PC-3 (cell line): ENCODE measurements at regions not wholly inside any gene's neighbourhood (a gene's known extent, or its start where the extent isn't known, plus 50 kb on each side); places are given as distances from the start of the nearest gene placed in this dataset.

Experiments used
- ATAC-seq: fragments of 200-7000 bp; cut with Tn5 transposase; 2 replicates; pipeline ENCODE4 v1.9.1; 2020; ENCODE audit warnings: mild to moderate bottlenecking, moderate library complexity
- BruUV-seq: library from RNA; stranded (reverse); fragments of 400-500 nt; replicated peaks from 2 replicates; lab custom pipeline; 2021; lab: Mats Ljungman, UMichigan
- CTCF ChIA-PET: fragments of 300-600 bp; sonication (Branson Sonifier 250); formaldehyde crosslinking; loops from one replicate; lab custom pipeline; 2022; ENCODE audit warnings: antibody characterized with exemption; lab: Charles Lee
- POLR2A ChIA-PET: fragments of 300-600 bp; sonication (Branson Sonifier 250); formaldehyde crosslinking; loops from one replicate; lab custom pipeline; 2022; ENCODE audit warnings: antibody characterized with exemption; ENCODE audit not compliant: unreplicated experiment; lab: Charles Lee
- DNase-seq: peaks from one replicate; pipeline ENCODE4 v3.0.0-alpha.2; 2015
- H2AFZ ChIP-seq: fragments of 300-600 bp; sonication (generic); 2 replicates; pipeline ENCODE4 v1.6.0; 2016; ENCODE audit warnings: antibody characterized with exemption, low read length
- H3F3A ChIP-seq: fragments of 300-600 bp; sonication (generic); one replicate; pipeline ENCODE4 v1.6.0; 2017; ENCODE audit warnings: antibody characterized with exemption, low read length, control low read depth, mild to moderate bottlenecking; ENCODE audit not compliant: unreplicated experiment
- H3K27ac ChIP-seq: fragments of 300-600 bp; sonication (generic); 2 replicates; pipeline ENCODE4 v1.5.1; 2016; ENCODE audit warnings: mild to moderate bottlenecking, low read length
- H3K27me3 ChIP-seq: fragments of 300-600 bp; sonication (generic); 2 replicates; pipeline ENCODE4 v1.6.1; 2016; ENCODE audit warnings: low read length, mixed read lengths
- H3K36me3 ChIP-seq: fragments of 300-600 bp; sonication (generic); 2 replicates; pipeline ENCODE4 v1.6.1; 2016; ENCODE audit warnings: low read depth, mixed run types, low read length, mixed read lengths
- H3K4me1 ChIP-seq: fragments of 300-600 bp; sonication (generic); 2 replicates; pipeline ENCODE4 v1.5.1; 2016; ENCODE audit warnings: low read length; ENCODE audit not compliant: insufficient read depth
- H3K4me2 ChIP-seq: fragments of 300-600 bp; sonication (generic); 2 replicates; pipeline ENCODE4 v1.6.0; 2016; ENCODE audit warnings: low read length
- H3K4me3 ChIP-seq: fragments of 300-600 bp; sonication (generic); 2 replicates; pipeline ENCODE4 v1.5.1; 2016; ENCODE audit warnings: mild to moderate bottlenecking, low read length, mixed read lengths
- H3K79me2 ChIP-seq: fragments of 300-600 bp; sonication (generic); 2 replicates; pipeline ENCODE4 v1.6.1; 2017; ENCODE audit warnings: low read length, mixed read lengths
- H3K9ac ChIP-seq: fragments of 300-600 bp; sonication (generic); 2 replicates; pipeline ENCODE4 v1.6.0; 2016; ENCODE audit warnings: mild to moderate bottlenecking, low read length
- H3K9me2 ChIP-seq: fragments of 300-600 bp; sonication (generic); replicated peaks from 2 replicates; pipeline ENCODE4 v1.6.1; 2016; ENCODE audit warnings: mixed run types, low read length, mixed read lengths
- H3K9me3 ChIP-seq: fragments of 300-600 bp; sonication (generic); 2 replicates; pipeline ENCODE4 v1.6.1; 2016; ENCODE audit warnings: low read length, mixed read lengths
- H4K20me1 ChIP-seq: fragments of 300-600 bp; sonication (generic); 2 replicates; pipeline ENCODE4 v1.6.1; 2016; ENCODE audit warnings: low read length, mixed read lengths
- EZH2 ChIP-seq: fragments of 300-600 bp; sonication (generic); IDR thresholded peaks from one replicate; pipeline ENCODE4 v1.6.1; 2017; ENCODE audit warnings: antibody characterized with exemption, mild to moderate bottlenecking, low read length; ENCODE audit not compliant: unreplicated experiment
- EZH2phosphoT487 ChIP-seq: fragments of 300-600 bp; sonication (generic); IDR thresholded peaks from 2 replicates; pipeline ENCODE4 v1.6.1; 2018; ENCODE audit warnings: mild to moderate bottlenecking, antibody characterized with exemption, low read length, borderline replicate concordance
- intact Hi-C: fragments of 100-400 bp; cut with micrococcal nuclease; formaldehyde crosslinking; loops from 2 replicates; pipeline ENCODE4 v1.9.0; 2023
- TF ChIP-seq, protein P1 (sequence below): fragments of 300-600 bp; sonication (generic); conservative IDR thresholded peaks from 2 replicates; pipeline ENCODE4 v1.5.1; 2017; ENCODE audit warnings: antibody characterized with exemption, low read depth, mild to moderate bottlenecking, low read length

DNA sequence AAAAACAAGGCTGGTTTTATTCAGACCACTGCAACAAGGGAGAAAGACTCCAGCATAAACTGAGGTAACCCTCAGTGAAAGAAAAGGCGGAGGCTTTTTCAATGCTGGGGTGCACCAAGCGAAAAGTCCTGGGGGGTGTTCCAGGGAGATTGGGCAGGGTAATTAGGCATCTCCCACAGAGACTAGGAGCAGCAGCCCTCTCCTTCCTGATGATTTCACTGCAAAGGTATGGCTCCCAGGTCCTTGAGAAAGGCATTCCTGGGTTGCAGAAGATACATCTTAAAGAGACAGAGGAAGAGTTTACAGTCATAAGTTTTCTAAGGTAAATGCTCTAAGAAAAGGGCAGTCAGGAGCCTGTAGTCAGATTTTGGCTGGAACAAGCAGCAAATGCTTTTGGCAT, 412.0 kb downstream of the FOXO1 start:
- H3K9me2 ChIP-seq = no peaks in the 10 kb centered on the region
- H3K9me3 ChIP-seq = no peaks in the 10 kb centered on the region
- no peaks in the 10 kb centered on the region for H3K79me2 ChIP-seq
- H3F3A ChIP-seq = no peaks in the 10 kb centered on the region
- ChIA-PET POLR2A (no interaction called here), CTCF (no interaction called here)
- no peak overlapping the region for H3K4me2 ChIP-seq
- DNase-seq = no peak
- no peaks in the 10 kb centered on the region for H3K36me3 ChIP-seq
- no peak overlapping the region for H3K27ac ChIP-seq
- ATAC-seq = no peak
- H3K27me3 ChIP-seq = no peaks in the 10 kb centered on the region
- no peaks in the 10 kb centered on the region for H3K4me1 ChIP-seq
- TF ChIP-seq, protein P1, sequence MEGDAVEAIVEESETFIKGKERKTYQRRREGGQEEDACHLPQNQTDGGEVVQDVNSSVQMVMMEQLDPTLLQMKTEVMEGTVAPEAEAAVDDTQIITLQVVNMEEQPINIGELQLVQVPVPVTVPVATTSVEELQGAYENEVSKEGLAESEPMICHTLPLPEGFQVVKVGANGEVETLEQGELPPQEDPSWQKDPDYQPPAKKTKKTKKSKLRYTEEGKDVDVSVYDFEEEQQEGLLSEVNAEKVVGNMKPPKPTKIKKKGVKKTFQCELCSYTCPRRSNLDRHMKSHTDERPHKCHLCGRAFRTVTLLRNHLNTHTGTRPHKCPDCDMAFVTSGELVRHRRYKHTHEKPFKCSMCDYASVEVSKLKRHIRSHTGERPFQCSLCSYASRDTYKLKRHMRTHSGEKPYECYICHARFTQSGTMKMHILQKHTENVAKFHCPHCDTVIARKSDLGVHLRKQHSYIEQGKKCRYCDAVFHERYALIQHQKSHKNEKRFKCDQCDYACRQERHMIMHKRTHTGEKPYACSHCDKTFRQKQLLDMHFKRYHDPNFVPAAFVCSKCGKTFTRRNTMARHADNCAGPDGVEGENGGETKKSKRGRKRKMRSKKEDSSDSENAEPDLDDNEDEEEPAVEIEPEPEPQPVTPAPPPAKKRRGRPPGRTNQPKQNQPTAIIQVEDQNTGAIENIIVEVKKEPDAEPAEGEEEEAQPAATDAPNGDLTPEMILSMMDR = no peak
- TF ChIP-seq EZH2phosphoT487 = no peak
- TF ChIP-seq EZH2 = no peak
- no peak overlapping the region for H3K9ac ChIP-seq
- intact Hi-C loops = no loop called here
- BruUV-seq = no TSS peak
- no peaks in the 10 kb centered on the region for H4K20me1 ChIP-seq
- no peak overlapping the region for H2AFZ ChIP-seq
- H3K4me3 ChIP-seq = no peak overlapping the region

DNA sequence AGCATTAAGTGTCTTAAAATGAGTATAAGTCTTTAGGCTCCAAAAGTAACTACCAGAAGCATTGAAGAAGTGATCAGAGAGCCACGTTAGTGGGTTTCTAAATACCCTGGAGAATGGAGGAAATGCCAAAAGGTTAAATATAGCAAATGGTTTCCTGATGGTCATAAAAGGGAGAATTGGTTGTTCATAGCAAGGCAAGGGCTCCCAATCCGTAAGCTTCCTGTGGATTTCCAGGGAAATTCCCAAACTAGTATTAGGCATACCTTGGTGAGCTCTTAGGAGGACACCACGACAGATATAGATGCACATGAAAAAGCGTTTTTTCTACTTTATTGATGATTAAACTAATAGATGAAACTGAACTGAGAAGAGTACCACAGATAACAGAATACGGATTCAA, 410.9 kb downstream of the FOXO1 start:
- Histone ChIP-seq H4K20me1 (no peaks in the 10 kb centered on the region), H3K4me1 (no peaks in the 10 kb centered on the region), H3K27me3 (no peaks in the 10 kb centered on the region), H3K4me2 (no peak overlapping the region), H3K9ac (no peak overlapping the region), H3K27ac (no peak overlapping the region), H3K9me2 (no peaks in the 10 kb centered on the region), H3K4me3 (no peak overlapping the region), H3K79me2 (no peaks in the 10 kb centered on the region), H3K36me3 (no peaks in the 10 kb centered on the region), H3K9me3 (no peaks in the 10 kb centered on the region), H3F3A (no peaks in the 10 kb centered on the region), H2AFZ (no peak overlapping the region)
- ChIA-PET POLR2A (no interaction called here), CTCF (no interaction called here)
- DNase-seq = no peak
- no peak for ATAC-seq
- BruUV-seq = no TSS peak
- intact Hi-C loops = no loop called here
- no peak for TF ChIP-seq EZH2phosphoT487
- TF ChIP-seq EZH2 = no peak
- TF ChIP-seq, protein P1 = no peak

DNA sequence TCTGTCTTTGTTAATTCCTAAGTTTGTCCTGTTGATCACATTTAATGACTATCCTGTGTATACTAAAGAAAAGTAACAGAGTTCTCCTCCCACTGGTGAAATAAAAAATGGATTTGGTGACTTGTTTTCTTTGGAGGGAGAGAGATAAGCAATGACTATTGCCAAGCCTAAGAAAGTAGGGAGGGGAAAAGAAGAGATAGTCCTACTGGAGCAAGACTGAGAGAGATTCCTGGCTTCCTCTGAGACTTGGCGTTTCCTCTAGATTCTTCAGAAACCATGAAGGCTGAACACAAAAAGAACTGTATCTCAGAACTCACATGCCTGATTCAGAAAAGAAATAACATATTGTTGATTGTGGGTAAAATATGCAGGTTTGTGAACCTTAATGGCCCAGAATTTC, 406.5 kb downstream of the FOXO1 start:
- Histone ChIP-seq H4K20me1 (no peaks in the 10 kb centered on the region), H3K36me3 (no peaks in the 10 kb centered on the region), H3K9me2 (no peaks in the 10 kb centered on the region), H3K27me3 (no peaks in the 10 kb centered on the region), H3K4me2 (no peak overlapping the region), H3K27ac (no peak overlapping the region), H3K4me1 (no peaks in the 10 kb centered on the region), H3K9ac (no peak overlapping the region), H3F3A (no peaks in the 10 kb centered on the region), H3K79me2 (no peaks in the 10 kb centered on the region), H2AFZ (no peak overlapping the region), H3K4me3 (no peak overlapping the region), H3K9me3 (no peaks in the 10 kb centered on the region)
- POLR2A ChIA-PET = no interaction called here
- intact Hi-C loops = no loop called here
- CTCF ChIA-PET = no interaction called here
- BruUV-seq = no TSS peak
- TF ChIP-seq EZH2phosphoT487 (no peak), EZH2 (no peak)
- TF ChIP-seq, protein P1 = no peak
- no peak for ATAC-seq
- DNase-seq = no peak
